NCI-H2081 (cell line): ENCODE measurements at regions not wholly inside any gene's neighbourhood (a gene's known extent, or its start where the extent isn't known, plus 50 kb on each side); places are given as distances from the start of the nearest gene placed in this dataset.
A peak's percentile ranks its signal among the peaks of the same experiment; 100 is the strongest.

Experiments
- DNase-seq, 2 experiments: peaks; one replicate each; lab custom pipeline; 2025; lab: John Stamatoyannopoulos, UW

GRCh38 chr3:76010252-76010651 lies 224.9 kb upstream of the ZNF717 start:
- peak; percentile 50 to 85 for DNase-seq

GRCh38 chr3:76011121-76011520 lies 225.8 kb upstream of the ZNF717 start:
- no peak for DNase-seq

DNA sequence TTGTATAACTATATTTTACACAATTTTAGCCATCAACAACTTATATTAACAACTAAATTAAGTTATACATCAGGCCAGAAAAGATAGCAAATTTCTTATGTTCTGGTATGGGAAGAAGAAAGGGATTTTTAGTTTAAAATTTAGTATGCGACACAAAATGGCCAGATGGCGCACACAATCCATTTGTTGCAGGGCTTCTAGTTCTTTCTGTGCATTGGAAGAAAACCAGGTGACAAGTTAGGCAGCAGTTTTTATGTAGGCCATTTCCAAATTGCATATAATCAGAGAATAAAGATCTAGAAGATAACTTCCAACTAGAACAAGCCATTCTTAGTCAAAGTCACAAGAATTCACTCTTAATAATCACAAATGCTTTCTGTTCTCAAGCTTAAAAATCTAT lies 230.1 kb upstream of the ZNF717 start:
- no peak for DNase-seq

DNA sequence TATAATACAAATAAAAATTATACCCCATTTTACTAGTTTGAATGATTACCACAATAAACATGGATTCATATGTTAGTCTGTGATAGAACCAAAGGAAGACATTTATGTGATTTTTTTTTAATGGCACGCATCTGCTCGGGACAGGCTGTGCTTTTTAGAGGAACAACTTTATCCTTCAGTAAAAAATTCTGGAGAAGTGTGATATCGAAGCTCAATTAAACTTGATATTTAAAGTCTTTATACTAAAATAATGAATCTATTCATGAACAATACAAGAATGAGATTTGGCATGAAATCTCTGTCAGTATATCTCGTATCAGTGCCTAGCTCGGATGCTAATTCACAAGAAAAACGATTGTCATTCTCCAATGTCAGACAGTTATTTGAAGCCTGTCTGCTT lies 230.8 kb upstream of the ZNF717 start:
- DNase-seq, result no peak

DNA sequence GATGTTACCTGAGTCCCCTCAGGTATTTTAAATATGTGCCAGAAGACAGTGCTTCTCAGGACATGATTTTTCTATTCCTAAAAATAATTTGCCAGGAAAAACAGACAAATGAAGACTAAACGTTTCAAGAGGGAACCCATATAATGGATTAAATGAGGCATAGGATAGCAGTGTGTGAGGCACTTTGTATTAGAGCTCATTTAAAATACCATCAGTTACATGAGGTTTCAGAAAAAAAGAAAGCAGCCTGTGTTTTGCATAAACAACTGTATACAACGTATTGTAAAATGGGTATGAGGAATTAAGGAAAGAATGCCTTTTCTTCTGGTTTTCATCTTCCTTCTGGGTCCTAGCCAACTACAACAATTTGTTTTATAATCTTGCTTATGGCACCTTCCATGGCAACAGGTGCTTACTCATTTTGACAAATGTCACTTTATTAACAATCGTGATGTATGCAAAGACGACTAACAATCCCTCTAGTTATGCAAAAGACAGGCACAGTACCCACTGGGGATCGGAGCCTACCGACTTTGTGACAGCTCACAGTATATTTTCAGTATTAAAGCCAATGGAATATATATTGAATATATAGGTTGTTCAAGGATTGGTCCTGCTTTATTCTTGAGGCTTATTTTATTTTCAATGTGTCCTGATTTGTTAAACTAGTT lies 231.6 kb upstream of the ZNF717 start:
- DNase-seq, result no peak

DNA sequence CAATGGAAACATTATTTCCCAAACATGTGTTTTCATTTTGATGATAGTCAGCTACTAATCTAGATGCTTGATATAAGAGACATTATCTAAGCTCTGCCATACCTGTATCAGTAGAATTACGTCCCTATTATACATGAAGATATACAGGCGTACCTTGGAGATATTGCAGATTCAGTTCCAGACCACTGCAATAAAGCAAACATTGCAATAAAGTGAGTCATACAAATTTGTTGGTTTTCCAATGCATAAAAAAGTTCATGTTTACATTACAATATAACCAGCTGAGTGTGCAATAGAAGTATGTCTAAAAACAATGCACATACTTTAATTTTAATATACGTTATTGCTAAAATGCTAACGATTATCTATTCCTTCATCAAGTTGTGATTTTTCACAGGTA lies 236.0 kb upstream of the ZNF717 start:
- DNase-seq, result no peak

DNA sequence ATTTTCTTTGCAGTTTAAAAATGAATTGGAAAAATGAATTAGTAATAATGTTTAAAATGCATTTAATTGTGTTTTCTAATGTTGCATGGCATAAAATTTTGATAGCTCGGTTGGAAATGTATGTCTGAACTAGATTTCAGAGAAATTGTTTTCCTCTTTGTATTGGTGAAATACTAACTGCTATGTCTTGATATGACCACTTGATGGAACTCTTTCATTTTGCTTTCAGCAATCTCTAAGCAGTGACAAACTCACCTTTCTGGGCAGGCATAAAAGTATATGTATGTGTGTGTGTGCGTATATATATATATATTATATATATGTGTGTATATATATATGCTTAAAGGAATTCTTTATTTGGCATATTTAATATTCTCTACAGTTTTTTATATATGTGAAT lies 239.3 kb upstream of the ZNF717 start:
- DNase-seq, result peak; percentile 12 to 46

DNA sequence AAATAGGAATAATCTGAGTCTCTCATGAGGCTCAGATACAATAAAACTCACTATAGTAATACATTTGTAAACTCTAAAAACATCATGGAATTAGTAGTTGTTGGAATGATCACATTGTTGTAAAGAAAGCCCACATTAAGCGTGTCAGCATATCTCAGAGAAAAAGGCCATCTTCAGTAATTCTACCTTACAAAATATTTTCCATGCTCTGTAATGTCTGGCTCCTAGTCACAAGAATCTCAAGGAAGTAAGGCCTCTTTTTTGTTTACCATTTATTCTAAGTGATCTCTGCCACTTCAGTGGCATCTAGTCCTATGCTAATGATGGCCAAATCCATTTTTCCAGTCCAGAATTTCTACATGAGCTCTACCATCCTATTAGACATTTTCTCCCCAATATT lies 240.2 kb upstream of the ZNF717 start:
- no peak for DNase-seq

DNA sequence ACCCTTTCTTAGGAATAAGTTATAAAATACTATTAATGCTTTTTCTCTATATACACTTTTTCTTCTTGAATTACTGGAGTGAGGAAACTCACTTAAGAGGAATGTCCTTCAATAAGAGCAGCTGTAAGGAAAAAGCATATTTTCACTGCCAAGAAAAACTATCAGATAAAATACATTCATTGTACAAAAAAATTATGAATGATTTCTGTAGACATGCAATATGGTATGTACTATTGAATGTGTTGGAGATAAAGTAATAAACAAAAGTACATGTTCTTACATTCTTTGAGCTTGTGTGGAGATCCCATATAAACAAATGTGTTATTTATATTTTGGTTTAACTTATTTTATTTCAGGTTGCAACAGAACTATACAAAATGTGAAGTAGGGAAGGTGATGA lies 241.0 kb upstream of the ZNF717 start:
- no peak for DNase-seq

GRCh38 chr3:76028774-76029173 lies 243.4 kb upstream of the ZNF717 start:
- DNase-seq, result no peak

DNA sequence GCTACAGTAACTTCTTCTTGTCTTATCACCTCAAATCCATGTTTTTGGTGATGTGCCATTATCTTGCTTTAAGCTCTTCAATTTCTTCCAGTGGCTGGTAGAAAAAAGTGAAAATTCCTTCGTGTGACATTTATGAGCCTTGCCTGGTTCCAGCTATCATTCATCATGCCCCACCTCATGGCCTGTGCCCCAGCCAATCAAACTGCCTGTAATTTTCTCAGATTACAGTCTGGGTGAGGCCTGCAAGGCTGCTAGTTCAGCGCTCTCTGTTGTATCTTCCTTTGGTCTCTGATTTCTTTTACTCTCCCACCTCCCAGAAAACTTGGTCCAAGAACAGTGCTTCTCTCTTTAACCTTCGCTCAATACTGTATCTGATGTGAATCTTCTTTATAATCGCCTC lies 249.3 kb upstream of the ZNF717 start:
- DNase-seq, result no peak

DNA sequence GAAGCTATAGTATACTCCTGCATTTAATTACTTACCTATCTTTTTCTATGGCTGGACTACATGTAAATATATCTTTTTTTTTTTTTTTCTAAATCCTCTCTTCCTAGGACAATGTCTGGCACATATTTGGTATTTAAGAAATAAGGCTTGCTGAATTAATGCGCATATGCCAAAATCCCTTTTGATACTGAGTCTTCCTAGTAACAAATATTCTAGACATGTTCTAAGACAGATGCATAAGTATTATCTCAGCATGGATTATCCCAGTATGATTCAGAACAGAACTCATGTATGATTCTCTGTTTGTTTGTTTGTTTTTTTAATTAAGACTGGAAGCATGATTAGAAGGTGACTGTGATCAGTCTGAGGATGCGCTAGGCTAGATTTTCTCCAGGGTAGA lies 249.8 kb upstream of the ZNF717 start:
- DNase-seq, result no peak

- no peak for DNase-seq
Observed at GRCh38 chr3:76038949-76039348, 253.6 kb upstream of the ZNF717 start.

DNA sequence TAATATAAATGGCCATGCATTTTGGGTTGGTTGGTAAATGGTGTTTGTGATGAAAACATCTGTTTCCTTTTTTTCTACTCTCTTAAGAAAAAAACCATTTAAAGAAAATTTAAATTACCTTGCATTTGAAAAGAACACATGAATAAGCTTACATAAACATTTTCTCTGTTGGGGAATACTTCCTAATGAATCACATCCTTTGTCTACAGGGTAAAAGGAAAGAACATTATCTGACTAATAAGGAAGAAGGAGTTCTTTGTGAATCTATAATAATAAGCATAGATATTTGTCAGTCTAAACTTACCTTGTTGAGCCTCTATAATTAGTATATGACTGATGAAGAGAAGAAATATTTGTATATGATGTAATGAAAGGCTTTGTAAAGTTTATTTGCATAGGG lies 254.1 kb upstream of the ZNF717 start:
- DNase-seq, result no peak

- DNase-seq, result no peak
Observed at GRCh38 chr3:76040946-76041345, 255.6 kb upstream of the ZNF717 start.

- no peak for DNase-seq
Observed at GRCh38 chr3:76043746-76044145, 258.4 kb upstream of the ZNF717 start.

GRCh38 chr3:76044601-76045600 lies 259.6 kb upstream of the ZNF717 start:
- DNase-seq, result peak; percentile 23 to 26

DNA sequence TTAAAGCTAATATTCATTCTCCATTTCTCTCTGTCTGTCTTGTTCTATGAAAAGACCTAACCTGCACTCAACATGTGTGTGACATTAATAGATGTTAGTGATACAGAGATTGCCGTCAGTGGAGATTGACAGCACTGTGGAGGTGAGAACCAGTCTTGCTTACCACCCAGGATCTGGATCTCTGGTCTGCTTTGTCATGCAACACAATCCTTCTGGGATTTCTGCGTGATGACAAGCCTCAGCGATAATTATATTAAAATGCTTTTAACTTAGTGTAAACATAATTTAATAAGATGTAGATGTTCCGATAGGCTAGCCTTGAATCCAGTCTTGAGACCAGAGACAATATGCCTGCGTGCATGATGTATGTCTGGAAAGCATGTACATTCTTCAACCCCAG lies 262.0 kb upstream of the ZNF717 start:
- DNase-seq, result no peak

DNA sequence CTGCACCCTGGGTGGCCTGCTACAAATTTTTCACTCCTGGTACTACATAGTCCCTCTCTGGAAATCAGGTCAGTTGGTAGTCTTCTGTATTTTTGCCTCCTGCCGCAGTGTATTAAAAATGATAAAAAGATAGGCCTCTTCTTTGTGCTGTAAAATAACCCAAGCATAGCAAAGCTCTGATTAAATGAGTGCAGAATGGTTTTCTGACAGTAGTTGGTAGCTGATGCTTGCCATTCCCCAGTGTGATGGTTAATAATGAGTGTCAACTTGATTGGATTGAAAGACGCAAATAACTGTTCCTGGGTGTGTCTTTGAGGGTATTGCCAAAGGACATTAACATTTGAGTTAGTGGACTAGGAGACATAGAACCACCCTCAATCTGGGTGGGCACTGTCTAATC lies 264.4 kb upstream of the ZNF717 start:
- DNase-seq, result no peak

GRCh38 chr3:76051145-76051544 lies 265.8 kb upstream of the ZNF717 start:
- no peak for DNase-seq

GRCh38 chr3:76054404-76054803 lies 269.1 kb upstream of the ZNF717 start:
- no peak for DNase-seq

GRCh38 chr3:76061654-76062053 lies 276.3 kb upstream of the ZNF717 start:
- no peak for DNase-seq

DNA sequence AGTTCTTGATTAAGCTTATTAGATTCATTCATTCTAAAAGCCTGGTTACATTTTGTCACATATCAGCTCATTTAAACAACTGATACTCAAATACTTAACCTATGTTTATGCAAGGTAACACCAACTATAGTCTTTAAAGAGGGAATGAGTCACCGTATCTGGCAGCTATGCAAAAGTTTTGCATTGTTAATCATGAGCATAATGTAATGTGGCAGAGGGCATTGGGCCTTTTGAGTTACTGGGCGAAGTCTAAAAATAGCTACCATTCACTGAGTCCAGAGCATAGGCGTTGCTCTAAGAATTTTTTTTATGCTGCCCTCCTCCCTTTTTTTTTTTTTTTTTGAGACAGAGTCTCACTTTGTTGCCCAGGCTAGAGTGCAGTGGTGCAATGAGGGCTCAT lies 277.7 kb upstream of the ZNF717 start:
- DNase-seq, result no peak
